ENCODE measurements at regions not wholly inside any gene's neighbourhood (a gene's known extent, or its start where the extent isn't known, plus 50 kb on each side); places are given as distances from the start of the nearest gene placed in this dataset.

- no peak for TF ChIP-seq NFRKB (IDR thresholded peaks at IDR 0.05)
- TF ChIP-seq FOXA1 (IDR thresholded peaks at IDR 0.05) = no peak
- no peak for TF ChIP-seq ZNF384 (IDR thresholded peaks at IDR 0.05)
Measured at GRCh38 chr20:7682916-7683315, 257.3 kb downstream of the HAO1 start.
